ENCODE measurements at regions not wholly inside any gene's neighbourhood (a gene's known extent, or its start where the extent isn't known, plus 50 kb on each side); places are given as distances from the start of the nearest gene placed in this dataset.

DNA sequence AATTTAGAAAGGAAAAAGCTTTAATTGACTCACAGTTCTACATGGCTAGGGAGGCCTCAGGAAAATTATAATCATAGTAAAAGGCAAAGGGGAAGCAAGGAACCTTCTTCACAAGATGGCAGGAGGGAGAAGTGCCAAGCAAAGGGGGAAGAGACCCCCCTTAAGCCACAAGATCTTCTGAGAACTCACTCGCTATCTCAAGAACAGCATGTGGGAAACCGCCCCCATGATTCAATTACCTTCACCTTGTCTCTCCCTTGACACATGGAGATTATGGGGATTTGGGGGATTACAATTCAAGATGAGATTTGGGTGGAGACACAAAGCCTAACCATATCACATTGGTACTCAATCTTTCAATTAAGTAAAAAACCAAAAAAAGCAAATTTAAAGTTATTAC lies 1778.7 kb upstream of the MIR17HG start:
- TF ChIP-seq CTCF (IDR thresholded peaks at IDR 0.05) (no peak), POLR2A (IDR thresholded peaks at IDR 0.05) (no peak)

All from prostate gland (tissue), 2 donors.